ENCODE measurements at regions not wholly inside any gene's neighbourhood (a gene's known extent, or its start where the extent isn't known, plus 50 kb on each side); places are given as distances from the start of the nearest gene placed in this dataset.
"Not testable (repeated sequence)": the region's sequence is repeated elsewhere in the genome, so short reads cannot be mapped to it uniquely, and the experiment has no call there.

GRCh38 chrX:101749436-101749835, 89.8 kb upstream of the ARMCX2 start:
- Histone ChIP-seq H3K4me1 (ENCODE audit: control insufficient read depth, insufficient read depth, low read length) (no peaks in the 10 kb centered on the region), H3K27me3 (ENCODE audit: control insufficient read depth, insufficient read depth) (no peaks in the 10 kb centered on the region), H3K27ac (ENCODE audit: low read length) (no peak overlapping the region), H3K9me3 (ENCODE audit: control insufficient read depth, low read length) (no peaks in the 10 kb centered on the region), H3K4me3 (ENCODE audit: low read length) (no peak overlapping the region)
- ATAC-seq = no peak
- DNase-seq = no peak
- WGBS = 62% methylated on average over 3 of the region's 3 CpGs
- intact Hi-C loops (cut with DNase I) = no loop called here

- intact Hi-C loops (cut with DNase I) = no loop called here
- H3K4me3 ChIP-seq (ENCODE audit: low read length) = no peak overlapping the region
- WGBS = 50% methylated on average over 3 of the region's 3 CpGs
- ATAC-seq (no peak), DNase-seq (no peak)
- no peaks in the 10 kb centered on the region for H3K9me3 ChIP-seq (ENCODE audit: control insufficient read depth, low read length)
- no peak overlapping the region for H3K27ac ChIP-seq (ENCODE audit: low read length)
- no peaks in the 10 kb centered on the region for H3K4me1 ChIP-seq (ENCODE audit: control insufficient read depth, insufficient read depth, low read length)
- H3K27me3 ChIP-seq (ENCODE audit: control insufficient read depth, insufficient read depth) = no peaks in the 10 kb centered on the region
Observed at GRCh38 chrX:101745046-101745445, 85.4 kb upstream of the ARMCX2 start.

GRCh38 chrX:101744085-101744484, 84.4 kb upstream of the ARMCX2 start:
- H3K27ac ChIP-seq (ENCODE audit: low read length) = no peak overlapping the region
- intact Hi-C loops (cut with DNase I) = no loop called here
- no peak for DNase-seq
- H3K9me3 ChIP-seq (ENCODE audit: control insufficient read depth, low read length) = no peaks in the 10 kb centered on the region
- no peaks in the 10 kb centered on the region for H3K4me1 ChIP-seq (ENCODE audit: control insufficient read depth, insufficient read depth, low read length)
- H3K27me3 ChIP-seq (ENCODE audit: control insufficient read depth, insufficient read depth) = no peaks in the 10 kb centered on the region
- no peak overlapping the region for H3K4me3 ChIP-seq (ENCODE audit: low read length)
- WGBS = 52% methylated on average over 3 of the region's 3 CpGs
- no peak for ATAC-seq

GRCh38 chrX:101740642-101741041, 81.0 kb upstream of the ARMCX2 start:
- Histone ChIP-seq H3K4me1 (ENCODE audit: control insufficient read depth, insufficient read depth, low read length) (no peaks in the 10 kb centered on the region), H3K27ac (ENCODE audit: low read length) (no peak overlapping the region), H3K27me3 (ENCODE audit: control insufficient read depth, insufficient read depth) (no peaks in the 10 kb centered on the region), H3K4me3 (ENCODE audit: low read length) (no peak overlapping the region), H3K9me3 (ENCODE audit: control insufficient read depth, low read length) (no peaks in the 10 kb centered on the region)
- intact Hi-C loops (cut with DNase I) = no loop called here
- no peak for DNase-seq
- 61% methylated on average over 2 of the region's 2 CpGs for WGBS
- ATAC-seq = no peak

GRCh38 chrX:101738867-101739266, 79.2 kb upstream of the ARMCX2 start:
- H3K4me1 ChIP-seq (ENCODE audit: control insufficient read depth, insufficient read depth, low read length); intact Hi-C loops (cut with DNase I); H3K9me3 ChIP-seq (ENCODE audit: control insufficient read depth, low read length); H3K27me3 ChIP-seq (ENCODE audit: control insufficient read depth, insufficient read depth); H3K4me3 ChIP-seq (ENCODE audit: low read length); H3K27ac ChIP-seq (ENCODE audit: low read length); ATAC-seq: not testable (repeated sequence)
- WGBS = 97% methylated on average over 24 of the region's 24 CpGs
- DNase-seq = peak in 1 of 3 donors; percentile 33

GRCh38 chrX:101738411-101738810, 78.8 kb upstream of the ARMCX2 start:
- WGBS = 88% methylated on average over 13 of the region's 17 CpGs
- ATAC-seq = not testable (repeated sequence)

GRCh38 chrX:101736651-101737050, 77.0 kb upstream of the ARMCX2 start:
- Histone ChIP-seq H3K9me3 (ENCODE audit: control insufficient read depth, low read length) (no peaks in the 10 kb centered on the region), H3K4me1 (ENCODE audit: control insufficient read depth, insufficient read depth, low read length) (no peaks in the 10 kb centered on the region), H3K27ac (ENCODE audit: low read length) (no peak overlapping the region), H3K27me3 (ENCODE audit: control insufficient read depth, insufficient read depth) (no peaks in the 10 kb centered on the region), H3K4me3 (ENCODE audit: low read length) (no peak overlapping the region)
- intact Hi-C loops (cut with DNase I) = no loop called here
- ATAC-seq (no peak), DNase-seq (no peak)
- whole genome bisulfite sequencing = 37% methylated on average over 1 of the region's 1 CpG

More at GRCh38 chrX:101738411-101738810, 78.8 kb upstream of the ARMCX2 start:
- intact Hi-C loops (cut with DNase I); H3K27ac ChIP-seq (ENCODE audit: low read length); H3K27me3 ChIP-seq (ENCODE audit: control insufficient read depth, insufficient read depth); H3K9me3 ChIP-seq (ENCODE audit: control insufficient read depth, low read length); H3K4me1 ChIP-seq (ENCODE audit: control insufficient read depth, insufficient read depth, low read length); H3K4me3 ChIP-seq (ENCODE audit: low read length); DNase-seq: not testable (repeated sequence)

- H3K4me3 ChIP-seq (ENCODE audit: low read length) = no peak overlapping the region
- H3K27ac ChIP-seq (ENCODE audit: low read length) = no peak overlapping the region
- H3K4me1 ChIP-seq (ENCODE audit: control insufficient read depth, insufficient read depth, low read length) = no peaks in the 10 kb centered on the region
- H3K9me3 ChIP-seq (ENCODE audit: control insufficient read depth, low read length) = no peaks in the 10 kb centered on the region
- ATAC-seq (no peak), DNase-seq (no peak)
- whole genome bisulfite sequencing = 78% methylated on average over 1 of the region's 1 CpG
- no peaks in the 10 kb centered on the region for H3K27me3 ChIP-seq (ENCODE audit: control insufficient read depth, insufficient read depth)
- intact Hi-C loops (cut with DNase I) = no loop called here
Observed at GRCh38 chrX:101732870-101733269, 73.2 kb upstream of the ARMCX2 start.

- no peak overlapping the region for H3K27ac ChIP-seq (ENCODE audit: low read length)
- DNase-seq (no peak), ATAC-seq (no peak)
- intact Hi-C loops (cut with DNase I) = no loop called here
- no peaks in the 10 kb centered on the region for H3K4me1 ChIP-seq (ENCODE audit: control insufficient read depth, insufficient read depth, low read length)
- no peaks in the 10 kb centered on the region for H3K9me3 ChIP-seq (ENCODE audit: control insufficient read depth, low read length)
- WGBS = 65% methylated on average over 1 of the region's 1 CpG
- H3K4me3 ChIP-seq (ENCODE audit: low read length) = no peak overlapping the region
- H3K27me3 ChIP-seq (ENCODE audit: control insufficient read depth, insufficient read depth) = no peaks in the 10 kb centered on the region
Observed at GRCh38 chrX:101729986-101730385, 70.3 kb upstream of the ARMCX2 start.
